ENCODE measurements at regions not wholly inside any gene's neighbourhood (a gene's known extent, or its start where the extent isn't known, plus 50 kb on each side); places are given as distances from the start of the nearest gene placed in this dataset.

- TF ChIP-seq HBP1 (CRISPR knock-in tag; IDR thresholded peaks at IDR 0.05) (peak; percentile 76; the same call in 1 of the 2 replicates), ZNF318 (IDR thresholded peaks at IDR 0.05; ENCODE audit: borderline replicate concordance in 1 of 2, low read depth in 1 of 2) (peak in 1 of 2 experiments; percentile 91; a peak in 2 of 4 replicates), LARP7 (IDR thresholded peaks at IDR 0.05) (no peak), BDP1 (IDR thresholded peaks at IDR 0.05; ENCODE audit: insufficient read depth, insufficient read length) (no peak)
These were observed 264.7 kb downstream of the CYP26B1 start (continued) for GRCh38 chr2:71882949-71883472.

All from K562 (cell line).